ENCODE measurements at regions not wholly inside any gene's neighbourhood (a gene's known extent, or its start where the extent isn't known, plus 50 kb on each side); places are given as distances from the start of the nearest gene placed in this dataset.
"Not testable (repeated sequence)": the region's sequence is repeated elsewhere in the genome, so short reads cannot be mapped to it uniquely, and the experiment has no call there.

GRCh38 chr3:127520993-127521392 lies 69.5 kb downstream of the TPRA1 start:
- intact Hi-C loops (cut with DNase I, micrococcal nuclease), result no loop called here
- no peak for DNase-seq
- peak; percentile 55 for ATAC-seq

GRCh38 chr3:127518456-127519081 lies 72.0 kb downstream of the TPRA1 start:
- intact Hi-C loops (cut with DNase I, micrococcal nuclease), result no loop called here
- DNase-seq, result no peak
- no peak for ATAC-seq

DNA sequence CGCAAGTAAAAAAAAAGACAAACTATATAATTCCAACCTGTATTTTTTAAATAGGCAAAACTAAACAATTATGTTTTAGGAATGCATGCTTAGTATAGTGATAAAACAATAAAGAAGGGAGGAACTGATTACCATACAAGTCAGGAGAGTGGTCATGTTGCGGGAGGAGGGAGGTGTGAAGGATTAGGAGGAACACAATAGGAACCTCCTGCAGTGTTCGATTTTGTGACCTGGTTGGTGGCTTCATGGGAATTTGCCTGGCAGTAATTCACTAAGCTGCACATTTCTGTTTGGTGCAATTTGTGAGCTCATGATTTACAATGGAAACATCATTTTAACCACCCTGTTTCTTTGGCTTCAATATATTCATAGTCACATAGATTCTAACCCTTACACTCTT lies 78.3 kb downstream of the TPRA1 start:
- DNase-seq, result no peak
- intact Hi-C loops (cut with DNase I, micrococcal nuclease), result no loop called here
- ATAC-seq, result no peak

- ATAC-seq, result no peak
- intact Hi-C loops (cut with DNase I, micrococcal nuclease), result no loop called here
- DNase-seq, result no peak
Measured at GRCh38 chr3:127501177-127501576, 89.4 kb downstream of the TPRA1 start.

- intact Hi-C loops (cut with DNase I, micrococcal nuclease), result no loop called here
- ATAC-seq, result no peak
- no peak for DNase-seq
Measured at GRCh38 chr3:127497676-127498075, 92.9 kb downstream of the TPRA1 start.

GRCh38 chr3:127497166-127497565 lies 93.4 kb downstream of the TPRA1 start:
- ATAC-seq (no peak), DNase-seq (no peak)
- intact Hi-C loops (cut with DNase I, micrococcal nuclease), result no loop called here

DNA sequence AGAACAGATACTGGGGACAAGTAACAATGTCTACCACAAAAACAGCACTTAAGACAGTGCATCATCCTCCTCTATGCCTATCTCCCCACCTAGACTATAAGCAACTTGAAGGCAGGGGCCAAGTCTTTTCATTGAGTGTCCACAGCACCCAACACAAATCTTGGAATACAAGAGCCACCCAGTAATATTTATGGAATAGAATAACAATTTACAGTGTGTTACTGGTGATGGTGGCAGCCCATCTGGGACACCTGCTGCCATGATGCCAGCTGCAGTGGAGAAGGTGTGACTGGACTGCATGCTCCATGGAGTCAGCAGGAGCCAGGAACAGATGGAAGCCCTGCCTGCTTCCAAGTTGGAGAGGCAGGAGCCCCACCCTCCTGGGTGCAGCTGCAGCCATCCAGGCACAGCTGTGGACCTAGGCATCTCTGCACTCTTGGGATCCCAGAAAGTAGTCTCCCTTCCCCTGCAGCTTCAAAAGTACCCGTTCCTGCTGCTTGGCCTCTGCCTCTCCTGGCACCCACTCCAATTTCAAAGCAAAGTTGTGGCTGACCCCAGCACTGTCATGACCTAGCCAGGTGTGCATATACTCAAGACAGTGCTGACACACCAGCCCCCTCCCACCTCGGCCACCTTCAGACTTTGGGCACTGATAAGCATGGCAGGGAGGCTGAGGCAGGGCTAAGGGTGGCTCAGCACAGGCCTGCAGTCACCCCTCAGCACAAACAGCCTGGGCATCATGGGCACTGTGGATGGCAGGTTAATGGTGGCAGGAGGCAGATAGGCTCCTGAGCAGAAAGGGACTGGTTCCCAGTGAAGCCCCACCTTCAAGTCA lies 94.5 kb downstream of the TPRA1 start:
- no peak for ATAC-seq
- no peak for DNase-seq
- intact Hi-C loops (cut with DNase I, micrococcal nuclease), result no loop called here

DNA sequence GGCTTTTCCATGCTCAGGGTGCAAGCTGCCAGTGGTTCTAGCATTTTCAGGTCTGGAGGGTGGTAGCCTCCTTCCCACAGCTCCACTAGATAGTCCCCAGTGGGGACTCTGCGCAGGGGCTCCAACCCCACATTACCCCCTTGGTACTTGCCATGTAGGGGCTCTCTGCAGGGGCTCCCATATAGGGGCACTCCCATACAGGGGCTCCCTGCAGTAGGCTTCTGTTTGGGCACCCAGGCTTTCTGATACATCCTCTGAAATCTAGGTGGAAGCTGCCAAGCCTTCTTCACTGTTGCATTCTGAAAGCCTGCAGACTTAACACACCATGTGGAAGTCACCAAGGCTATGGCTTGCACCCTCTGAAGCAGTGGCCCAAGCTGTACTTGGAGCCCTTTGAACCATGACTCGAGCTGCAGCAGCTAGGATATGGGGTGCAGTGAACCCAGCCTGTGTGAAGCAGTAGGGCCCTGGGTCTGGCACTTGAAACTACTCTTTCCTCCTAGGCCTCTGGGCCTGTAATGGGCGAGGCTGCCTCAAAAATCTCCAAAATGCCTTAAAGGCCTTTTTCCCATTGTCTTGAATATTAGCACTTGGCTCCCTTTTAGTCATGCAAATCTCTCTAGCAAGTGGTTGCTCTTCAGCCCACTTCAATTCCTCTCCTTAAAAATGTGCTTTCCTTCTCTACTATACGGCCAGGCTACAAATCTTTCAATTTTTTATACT lies 96.4 kb downstream of the TPRA1 start:
- intact Hi-C loops (cut with DNase I, micrococcal nuclease), result no loop called here
- no peak for DNase-seq
- no peak for ATAC-seq

- ATAC-seq (no peak), DNase-seq (no peak)
- intact Hi-C loops (cut with DNase I, micrococcal nuclease), result no loop called here
Measured at GRCh38 chr3:127492426-127492825, 98.1 kb downstream of the TPRA1 start.

- ATAC-seq (no peak), DNase-seq (no peak)
- intact Hi-C loops (cut with DNase I, micrococcal nuclease), result no loop called here
Measured at GRCh38 chr3:127491909-127492308, 98.6 kb downstream of the TPRA1 start.

DNA sequence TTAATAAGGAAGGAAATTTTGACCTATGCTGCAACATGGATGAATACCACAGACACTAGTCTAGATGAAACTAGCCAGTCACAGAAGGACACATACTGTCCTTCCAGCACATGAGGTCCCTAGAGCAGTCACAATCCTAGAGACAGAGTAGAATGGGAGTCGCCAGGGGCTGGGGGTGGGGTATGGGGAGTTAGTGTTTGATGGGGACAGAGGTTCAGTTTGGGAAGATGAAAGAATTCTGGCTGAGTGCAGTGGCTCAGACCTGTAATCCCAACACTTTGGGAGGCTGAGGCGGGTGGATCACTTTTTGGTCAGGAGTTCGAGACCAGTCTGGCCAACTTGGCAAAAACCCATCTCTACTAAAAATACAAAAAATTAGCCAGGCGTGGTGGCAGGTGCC lies 99.2 kb downstream of the TPRA1 start:
- ATAC-seq, result no peak
- no peak for DNase-seq
- intact Hi-C loops (cut with DNase I, micrococcal nuclease), result no loop called here

DNA sequence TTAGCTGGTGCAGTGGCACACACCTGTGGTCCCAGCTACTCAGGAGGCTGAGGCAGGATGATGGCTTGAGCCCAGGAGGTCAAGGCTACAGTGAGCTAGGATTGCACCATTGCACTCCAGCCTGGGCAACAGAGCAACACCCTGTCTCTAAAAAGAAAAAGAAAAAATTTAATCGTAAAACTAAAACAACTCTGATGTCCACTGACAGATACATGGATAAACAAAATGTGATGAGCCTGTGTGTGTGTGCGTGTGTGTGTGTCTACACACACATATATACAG lies 99.6 kb downstream of the TPRA1 start:
- intact Hi-C loops (cut with DNase I, micrococcal nuclease); ATAC-seq; DNase-seq: not testable (repeated sequence)

GRCh38 chr3:127490271-127491023 lies 100.1 kb downstream of the TPRA1 start:
- no peak for ATAC-seq
- intact Hi-C loops (cut with DNase I, micrococcal nuclease), result no loop called here
- no peak for DNase-seq

DNA sequence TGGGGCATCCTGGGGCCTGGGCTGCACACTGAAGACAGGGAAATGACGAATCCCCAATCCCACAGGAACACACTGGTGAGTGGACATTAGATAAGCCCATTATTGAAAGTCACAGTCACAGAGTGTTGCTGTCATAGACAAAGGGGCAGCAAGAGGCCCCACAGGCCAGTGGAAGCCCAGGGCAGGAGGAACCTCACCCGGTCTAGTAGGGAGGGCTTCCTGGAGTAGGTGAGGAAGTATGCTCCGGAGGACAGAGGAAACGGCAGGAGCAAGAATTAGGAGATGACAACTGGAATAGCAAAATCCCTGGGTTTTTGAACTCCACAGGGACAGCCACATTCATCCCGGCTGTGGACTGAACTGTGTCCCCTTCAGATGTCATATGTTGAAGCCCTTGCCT lies 101.2 kb downstream of the TPRA1 start:
- no peak for DNase-seq
- intact Hi-C loops (cut with DNase I, micrococcal nuclease), result no loop called here
- ATAC-seq, result no peak

DNA sequence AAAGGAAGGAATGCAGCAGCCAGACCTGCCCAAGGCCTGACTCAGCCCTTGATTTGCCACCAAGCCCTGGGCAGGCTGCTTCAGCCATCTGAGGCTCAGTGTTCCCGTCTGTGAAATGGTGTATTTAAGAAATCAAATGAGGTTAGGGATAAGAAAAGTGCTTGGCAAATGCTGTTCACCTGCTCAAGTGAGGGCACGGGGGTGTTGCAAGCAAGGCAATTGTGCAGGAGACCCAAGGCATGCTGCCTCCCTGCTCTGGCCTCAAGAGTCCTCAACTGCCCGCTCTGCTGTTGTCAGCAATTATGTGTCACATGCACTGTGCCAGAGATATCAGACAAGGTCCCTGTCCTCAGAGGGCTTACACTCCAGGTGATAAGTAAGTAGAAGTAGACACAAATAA lies 101.8 kb downstream of the TPRA1 start:
- intact Hi-C loops (cut with DNase I, micrococcal nuclease), result no loop called here
- no peak for DNase-seq
- ATAC-seq, result no peak

GRCh38 chr3:127488141-127488672 lies 102.3 kb downstream of the TPRA1 start:
- intact Hi-C loops (cut with DNase I, micrococcal nuclease), result no loop called here
- no peak for DNase-seq
- ATAC-seq, result no peak

DNA sequence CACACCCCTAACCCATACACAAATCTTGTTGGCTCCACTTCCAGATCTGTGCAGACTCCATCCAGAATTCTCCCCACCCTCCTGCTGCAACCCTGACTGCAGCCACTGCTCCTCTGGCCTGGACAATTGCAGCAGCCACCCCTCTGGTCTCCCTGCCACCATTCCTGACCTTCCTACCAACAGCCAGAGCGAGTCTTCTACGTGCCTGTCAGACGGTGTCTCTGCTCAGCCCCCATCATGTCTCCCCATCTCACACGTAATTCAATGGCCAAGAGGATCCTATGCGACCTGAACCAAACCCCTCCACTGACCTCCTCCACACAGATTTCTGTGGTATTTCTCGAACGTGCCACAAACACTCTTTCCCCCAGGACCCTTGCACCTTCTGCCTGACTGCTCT lies 103.3 kb downstream of the TPRA1 start:
- intact Hi-C loops (cut with DNase I, micrococcal nuclease), result no loop called here
- DNase-seq (no peak), ATAC-seq (no peak)

- intact Hi-C loops (cut with DNase I, micrococcal nuclease), result no loop called here
- DNase-seq, result no peak
- ATAC-seq, result no peak
Measured at GRCh38 chr3:127486321-127486944, 104.1 kb downstream of the TPRA1 start.

Measured in left colon (tissue), 2 donors.